ENCODE measurements at regions not wholly inside any gene's neighbourhood (a gene's known extent, or its start where the extent isn't known, plus 50 kb on each side); places are given as distances from the start of the nearest gene placed in this dataset.

GRCh38 chr4:138758196-138758595 lies 257.4 kb upstream of the NOCT start:
- no peaks in the 10 kb centered on the region for H3K36me3 ChIP-seq (ENCODE audit: control insufficient read depth, insufficient read depth, low read length)
- no peaks in the 10 kb centered on the region for H3K27me3 ChIP-seq (ENCODE audit: control insufficient read depth, insufficient read depth, low read length)
- H3K9ac ChIP-seq (ENCODE audit: low read length): no peak overlapping the region
- H3K4me1 ChIP-seq (ENCODE audit: control insufficient read depth, insufficient read depth, low read length): peaks cover 7% of the 10 kb centered on the region; the same call in 1 of the 2 replicates
- peaks cover 5% of the 10 kb centered on the region for H3K9me3 ChIP-seq (ENCODE audit: control insufficient read depth, insufficient read depth, low read depth, low read length)
- H3K4me3 ChIP-seq (ENCODE audit: low read depth, low read length): no peak overlapping the region
- H3K27ac ChIP-seq (ENCODE audit: low read depth, low read length): no peak overlapping the region

- H3K27me3 ChIP-seq (ENCODE audit: control insufficient read depth, insufficient read depth, low read length): no peaks in the 10 kb centered on the region
- no peak overlapping the region for H3K9ac ChIP-seq (ENCODE audit: low read length)
- no peaks in the 10 kb centered on the region for H3K36me3 ChIP-seq (ENCODE audit: control insufficient read depth, insufficient read depth, low read length)
- peaks cover 8% of the 10 kb centered on the region for H3K9me3 ChIP-seq (ENCODE audit: control insufficient read depth, insufficient read depth, low read depth, low read length)
- peaks cover 7% of the 10 kb centered on the region; the same call in 1 of the 2 replicates for H3K4me1 ChIP-seq (ENCODE audit: control insufficient read depth, insufficient read depth, low read length)
- H3K27ac ChIP-seq (ENCODE audit: low read depth, low read length): no peak overlapping the region
- H3K4me3 ChIP-seq (ENCODE audit: low read depth, low read length): no peak overlapping the region
Measured at GRCh38 chr4:138757432-138757831, 258.1 kb upstream of the NOCT start.

- H3K4me3 ChIP-seq (ENCODE audit: low read depth, low read length): no peak overlapping the region
- no peak overlapping the region for H3K27ac ChIP-seq (ENCODE audit: low read depth, low read length)
- no peak overlapping the region for H3K9ac ChIP-seq (ENCODE audit: low read length)
- peaks cover 7% of the 10 kb centered on the region; the same call in 1 of the 2 replicates for H3K4me1 ChIP-seq (ENCODE audit: control insufficient read depth, insufficient read depth, low read length)
- H3K27me3 ChIP-seq (ENCODE audit: control insufficient read depth, insufficient read depth, low read length): no peaks in the 10 kb centered on the region
- peaks cover 12% of the 10 kb centered on the region for H3K9me3 ChIP-seq (ENCODE audit: control insufficient read depth, insufficient read depth, low read depth, low read length)
- no peaks in the 10 kb centered on the region for H3K36me3 ChIP-seq (ENCODE audit: control insufficient read depth, insufficient read depth, low read length)
Measured at GRCh38 chr4:138756519-138756918, 259.1 kb upstream of the NOCT start.

GRCh38 chr4:138751309-138751708 lies 264.3 kb upstream of the NOCT start:
- no peaks in the 10 kb centered on the region for H3K4me1 ChIP-seq (ENCODE audit: control insufficient read depth, insufficient read depth, low read length)
- no peaks in the 10 kb centered on the region for H3K36me3 ChIP-seq (ENCODE audit: control insufficient read depth, insufficient read depth, low read length)
- no peak overlapping the region for H3K4me3 ChIP-seq (ENCODE audit: low read depth, low read length)
- H3K9me3 ChIP-seq (ENCODE audit: control insufficient read depth, insufficient read depth, low read depth, low read length): peaks cover 19% of the 10 kb centered on the region
- no peaks in the 10 kb centered on the region for H3K27me3 ChIP-seq (ENCODE audit: control insufficient read depth, insufficient read depth, low read length)
- no peak overlapping the region for H3K27ac ChIP-seq (ENCODE audit: low read depth, low read length)
- no peak overlapping the region for H3K9ac ChIP-seq (ENCODE audit: low read length)

GRCh38 chr4:138749303-138749702 lies 266.3 kb upstream of the NOCT start:
- Histone ChIP-seq H3K27me3 (ENCODE audit: control insufficient read depth, insufficient read depth, low read length) (no peaks in the 10 kb centered on the region), H3K36me3 (ENCODE audit: control insufficient read depth, insufficient read depth, low read length) (no peaks in the 10 kb centered on the region), H3K9ac (ENCODE audit: low read length) (no peak overlapping the region), H3K9me3 (ENCODE audit: control insufficient read depth, insufficient read depth, low read depth, low read length) (peaks cover 14% of the 10 kb centered on the region; the same call in 1 of the 2 replicates), H3K4me1 (ENCODE audit: control insufficient read depth, insufficient read depth, low read length) (no peaks in the 10 kb centered on the region), H3K4me3 (ENCODE audit: low read depth, low read length) (no peak overlapping the region), H3K27ac (ENCODE audit: low read depth, low read length) (no peak overlapping the region)

GRCh38 chr4:138741766-138742377 lies 273.7 kb upstream of the NOCT start:
- H3K27ac ChIP-seq (ENCODE audit: low read depth, low read length): no peak overlapping the region
- peaks cover 14% of the 10 kb centered on the region for H3K9me3 ChIP-seq (ENCODE audit: control insufficient read depth, insufficient read depth, low read depth, low read length)
- no peak overlapping the region for H3K9ac ChIP-seq (ENCODE audit: low read length)
- no peaks in the 10 kb centered on the region for H3K4me1 ChIP-seq (ENCODE audit: control insufficient read depth, insufficient read depth, low read length)
- no peak overlapping the region for H3K4me3 ChIP-seq (ENCODE audit: low read depth, low read length)
- no peaks in the 10 kb centered on the region for H3K27me3 ChIP-seq (ENCODE audit: control insufficient read depth, insufficient read depth, low read length)
- H3K36me3 ChIP-seq (ENCODE audit: control insufficient read depth, insufficient read depth, low read length): no peaks in the 10 kb centered on the region

- no peak overlapping the region for H3K9ac ChIP-seq (ENCODE audit: low read length)
- no peaks in the 10 kb centered on the region for H3K27me3 ChIP-seq (ENCODE audit: control insufficient read depth, insufficient read depth, low read length)
- H3K36me3 ChIP-seq (ENCODE audit: control insufficient read depth, insufficient read depth, low read length): no peaks in the 10 kb centered on the region
- H3K9me3 ChIP-seq (ENCODE audit: control insufficient read depth, insufficient read depth, low read depth, low read length): peaks cover 14% of the 10 kb centered on the region
- H3K27ac ChIP-seq (ENCODE audit: low read depth, low read length): no peak overlapping the region
- no peaks in the 10 kb centered on the region for H3K4me1 ChIP-seq (ENCODE audit: control insufficient read depth, insufficient read depth, low read length)
- H3K4me3 ChIP-seq (ENCODE audit: low read depth, low read length): no peak overlapping the region
Measured at GRCh38 chr4:138740816-138741745, 274.5 kb upstream of the NOCT start.

GRCh38 chr4:138736362-138736761 lies 279.2 kb upstream of the NOCT start:
- Histone ChIP-seq H3K36me3 (ENCODE audit: control insufficient read depth, insufficient read depth, low read length) (no peaks in the 10 kb centered on the region), H3K9ac (ENCODE audit: low read length) (no peak overlapping the region), H3K27ac (ENCODE audit: low read depth, low read length) (no peak overlapping the region), H3K4me3 (ENCODE audit: low read depth, low read length) (no peak overlapping the region), H3K4me1 (ENCODE audit: control insufficient read depth, insufficient read depth, low read length) (no peaks in the 10 kb centered on the region), H3K9me3 (ENCODE audit: control insufficient read depth, insufficient read depth, low read depth, low read length) (peaks cover 14% of the 10 kb centered on the region), H3K27me3 (ENCODE audit: control insufficient read depth, insufficient read depth, low read length) (no peaks in the 10 kb centered on the region)

- Histone ChIP-seq H3K4me3 (ENCODE audit: low read depth, low read length) (no peak overlapping the region), H3K4me1 (ENCODE audit: control insufficient read depth, insufficient read depth, low read length) (no peaks in the 10 kb centered on the region), H3K27ac (ENCODE audit: low read depth, low read length) (no peak overlapping the region), H3K27me3 (ENCODE audit: control insufficient read depth, insufficient read depth, low read length) (no peaks in the 10 kb centered on the region), H3K9ac (ENCODE audit: low read length) (no peak overlapping the region), H3K36me3 (ENCODE audit: control insufficient read depth, insufficient read depth, low read length) (no peaks in the 10 kb centered on the region), H3K9me3 (ENCODE audit: control insufficient read depth, insufficient read depth, low read depth, low read length) (peaks cover 10% of the 10 kb centered on the region)
Measured at GRCh38 chr4:138734746-138735145, 280.8 kb upstream of the NOCT start.

- Histone ChIP-seq H3K4me1 (ENCODE audit: control insufficient read depth, insufficient read depth, low read length) (peaks cover 25% of the 10 kb centered on the region), H3K9ac (ENCODE audit: low read length) (no peak overlapping the region), H3K9me3 (ENCODE audit: control insufficient read depth, insufficient read depth, low read depth, low read length) (no peaks in the 10 kb centered on the region), H3K27ac (ENCODE audit: low read depth, low read length) (no peak overlapping the region), H3K27me3 (ENCODE audit: control insufficient read depth, insufficient read depth, low read length) (no peaks in the 10 kb centered on the region), H3K36me3 (ENCODE audit: control insufficient read depth, insufficient read depth, low read length) (no peaks in the 10 kb centered on the region), H3K4me3 (ENCODE audit: low read depth, low read length) (no peak overlapping the region)
Measured at GRCh38 chr4:138728566-138728965, 287.0 kb upstream of the NOCT start.

- Histone ChIP-seq H3K27me3 (ENCODE audit: control insufficient read depth, insufficient read depth, low read length) (no peaks in the 10 kb centered on the region), H3K4me3 (ENCODE audit: low read depth, low read length) (no peak overlapping the region), H3K27ac (ENCODE audit: low read depth, low read length) (no peak overlapping the region), H3K9me3 (ENCODE audit: control insufficient read depth, insufficient read depth, low read depth, low read length) (no peaks in the 10 kb centered on the region), H3K36me3 (ENCODE audit: control insufficient read depth, insufficient read depth, low read length) (no peaks in the 10 kb centered on the region), H3K4me1 (ENCODE audit: control insufficient read depth, insufficient read depth, low read length) (peaks cover 27% of the 10 kb centered on the region), H3K9ac (ENCODE audit: low read length) (no peak overlapping the region)
Measured at GRCh38 chr4:138727731-138728130, 287.9 kb upstream of the NOCT start.

Measured in HUES6 (cell line).